K562 (cell line): ENCODE measurements at regions not wholly inside any gene's neighbourhood (a gene's known extent, or its start where the extent isn't known, plus 50 kb on each side); places are given as distances from the start of the nearest gene placed in this dataset.

Experiments used
- CTCF ChIP-seq, 3 experiments: IDR thresholded peaks in 2 of 3; conservative IDR thresholded peaks in 1 of 3; 2 replicates each; pipeline ENCODE4 v1.5.1; 2011 to 2012; ENCODE audit warnings: low read length in 3 of 3, mild to moderate bottlenecking in 3 of 3, control low read depth in 2 of 3, improper control_type of control experiment in 1 of 3, inconsistent platforms in 1 of 3, low read depth in 1 of 3, mixed read lengths in 1 of 3, moderate library complexity in 1 of 3; ENCODE audit not compliant: insufficient read depth in 2 of 3
- ELK1 ChIP-seq: sonication (generic); formaldehyde crosslinking; IDR thresholded peaks from 2 replicates; pipeline ENCODE4 v1.8.1; 2022; ENCODE audit warnings: missing genetic modification reagents
- EZH2 ChIP-seq: IDR thresholded peaks from 2 replicates; pipeline ENCODE4 v1.6.1; 2012; ENCODE audit warnings: low read depth, mild to moderate bottlenecking, inconsistent platforms, low read length, borderline replicate concordance
- SIN3A ChIP-seq, 2 experiments: fragments of 150-350 bp in 1 of 2; IDR thresholded peaks; 2 replicates each; pipeline ENCODE4 v1.6.1; 2011 to 2016; ENCODE audit warnings: borderline replicate concordance in 2 of 2, low read depth in 2 of 2, low read length in 2 of 2, mild to moderate bottlenecking in 2 of 2, moderate library complexity in 2 of 2; ENCODE audit not compliant: control insufficient read depth in 1 of 2
- SREBF2 ChIP-seq: sonication (generic); formaldehyde crosslinking; IDR thresholded peaks from 2 replicates; pipeline ENCODE4 v1.4.0; 2020; ENCODE audit warnings: mild to moderate bottlenecking, missing genetic modification reagents
- USF2 ChIP-seq: sonication (generic); formaldehyde crosslinking; IDR thresholded peaks from 2 replicates; pipeline ENCODE4 v1.5.0; 2020; ENCODE audit warnings: missing genetic modification reagents
- ZBTB1 ChIP-seq: sonication (generic); formaldehyde crosslinking; IDR thresholded peaks from 2 replicates; pipeline ENCODE4 v1.8.1; 2023; ENCODE audit warnings: missing genetic modification reagents, low read depth, mild to moderate bottlenecking, borderline replicate concordance

GRCh38 chr17:34827008-34827407 lies 134.3 kb downstream of the CCT6B start:
- TF ChIP-seq ZBTB1 (CRISPR knock-in tag) (no peak), USF2 (CRISPR knock-in tag) (no peak), ELK1 (CRISPR knock-in tag) (no peak), SIN3A (IDR thresholded peaks at IDR 0.05; ENCODE audit: borderline replicate concordance in 2 of 2, control insufficient read depth in 1 of 2, low read depth in 2 of 2, low read length in 2 of 2) (no peak), EZH2 (no peak), CTCF (IDR thresholded peaks at IDR 0.05 in 2 of 3, conservative IDR thresholded peaks at IDR 0.05 in 1 of 3; ENCODE audit: insufficient read depth in 2 of 3, low read depth in 1 of 3, low read length in 3 of 3) (no peak), SREBF2 (no peak)
